HG03064 (cell line): ENCODE measurements at regions not wholly inside any gene's neighbourhood (a gene's known extent, or its start where the extent isn't known, plus 50 kb on each side); places are given as distances from the start of the nearest gene placed in this dataset.
"Not testable (repeated sequence)": the region's sequence is repeated elsewhere in the genome, so short reads cannot be mapped to it uniquely, and the experiment has no call there.

Experiments used
- ATAC-seq: cut with Tn5 transposase; IDR thresholded peaks from one replicate; pipeline ENCODE4 v1.9.1; 2021; ENCODE audit warnings: low read depth; ENCODE audit not compliant: unreplicated experiment

DNA sequence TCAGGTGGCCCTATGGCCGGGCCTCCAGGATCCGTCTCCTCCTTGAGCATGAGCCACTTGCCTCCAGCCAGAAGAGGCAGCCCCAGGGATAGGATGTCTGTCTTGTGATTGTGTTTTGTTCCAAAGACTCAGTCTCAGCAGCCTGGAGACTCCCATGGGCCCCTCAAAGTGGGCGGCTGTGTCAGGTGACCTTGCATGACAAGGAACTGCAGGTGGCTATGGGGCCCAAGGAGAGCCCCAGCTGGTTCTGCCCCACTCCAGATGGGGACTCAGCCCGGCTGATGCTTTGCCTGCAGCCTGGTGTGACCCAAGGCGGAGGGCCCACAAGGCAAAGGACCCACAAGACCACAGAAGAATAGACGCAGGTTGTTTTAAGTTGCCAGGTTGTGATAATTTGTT is 284.3 kb upstream of the IRX4 start:
- ATAC-seq, result no peak

DNA sequence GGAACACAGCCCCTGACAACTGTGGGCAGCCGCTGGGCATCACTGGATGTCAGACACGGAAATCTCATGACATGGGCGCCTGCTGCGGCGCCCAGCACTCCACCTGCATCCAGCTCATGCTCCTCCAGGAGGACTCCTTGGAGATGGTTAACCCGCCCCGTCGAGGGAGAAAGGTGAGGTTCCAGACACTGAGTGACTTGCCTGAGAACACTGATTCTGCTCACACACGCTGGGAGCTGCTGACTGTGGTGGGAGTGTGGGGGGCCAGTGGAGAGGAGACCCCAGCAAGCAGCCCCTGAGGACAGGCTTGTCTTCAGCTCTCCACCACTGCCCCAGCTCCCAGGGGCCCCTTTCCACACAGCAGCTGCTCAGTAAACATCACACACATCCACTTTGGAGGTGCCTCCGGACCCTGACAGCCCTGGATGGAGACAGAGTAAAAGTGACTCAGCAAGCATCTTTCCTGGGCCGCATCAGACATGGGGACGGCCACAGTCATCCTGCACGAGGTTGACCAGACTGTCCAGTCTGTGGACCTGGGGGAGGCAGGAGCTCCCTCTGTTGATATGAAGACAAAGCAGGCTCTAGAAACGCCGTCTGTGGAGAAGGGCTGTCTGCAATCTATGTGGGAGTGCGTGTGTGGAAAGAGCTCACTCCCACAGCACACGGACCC is 283.7 kb upstream of the IRX4 start:
- no peak for ATAC-seq

DNA sequence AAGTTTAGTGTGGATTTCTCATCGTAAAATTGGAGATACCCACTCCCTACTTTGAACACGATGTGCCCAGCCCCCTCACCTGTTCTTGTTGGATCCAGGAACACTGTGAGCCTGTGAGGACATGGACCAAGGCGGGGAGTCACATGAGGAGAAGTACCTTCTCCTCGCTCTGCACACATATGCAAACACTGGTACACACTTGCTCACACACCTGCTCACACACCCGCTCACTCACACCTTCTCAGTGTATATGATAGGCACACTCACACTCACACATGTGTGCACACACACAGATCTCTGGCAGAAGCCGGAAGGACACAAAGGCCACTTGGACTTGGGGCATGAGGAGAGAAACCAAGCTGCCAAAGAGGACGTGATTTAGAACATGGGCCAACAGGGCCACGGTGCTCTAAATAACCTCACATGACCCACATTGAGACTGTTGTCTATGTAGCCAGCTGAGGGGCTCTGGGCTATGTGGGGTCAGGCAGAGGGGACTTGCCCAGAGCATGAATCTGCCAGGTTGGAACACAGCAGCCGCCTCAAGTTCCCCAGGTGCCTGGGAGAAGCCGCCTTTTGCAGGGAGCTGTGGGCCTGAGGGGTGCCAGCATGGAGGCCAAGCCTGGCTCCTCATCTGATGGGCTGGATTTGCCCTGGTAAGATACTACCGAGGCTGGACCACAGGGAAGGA is 283.0 kb upstream of the IRX4 start:
- no peak for ATAC-seq

DNA sequence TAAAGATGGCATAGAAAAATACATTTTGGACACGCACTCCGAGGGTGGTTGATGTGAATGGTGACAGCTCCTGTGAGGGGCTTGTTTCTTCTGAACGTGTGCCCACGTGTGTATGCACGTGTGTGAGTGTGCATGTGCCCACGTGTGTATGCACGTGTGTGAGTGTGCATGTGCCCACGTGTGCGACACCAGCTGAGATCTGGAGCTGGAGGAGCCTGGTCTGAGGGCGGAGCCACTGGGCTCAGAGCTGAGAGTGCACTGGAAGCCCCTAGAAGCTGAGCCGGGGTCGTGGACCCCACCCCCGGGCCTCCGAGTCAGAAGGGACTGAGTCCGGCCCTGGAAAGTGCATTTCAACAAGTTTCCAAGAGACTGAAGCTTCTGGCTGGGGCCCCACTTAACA is 282.5 kb upstream of the IRX4 start:
- no peak for ATAC-seq

DNA sequence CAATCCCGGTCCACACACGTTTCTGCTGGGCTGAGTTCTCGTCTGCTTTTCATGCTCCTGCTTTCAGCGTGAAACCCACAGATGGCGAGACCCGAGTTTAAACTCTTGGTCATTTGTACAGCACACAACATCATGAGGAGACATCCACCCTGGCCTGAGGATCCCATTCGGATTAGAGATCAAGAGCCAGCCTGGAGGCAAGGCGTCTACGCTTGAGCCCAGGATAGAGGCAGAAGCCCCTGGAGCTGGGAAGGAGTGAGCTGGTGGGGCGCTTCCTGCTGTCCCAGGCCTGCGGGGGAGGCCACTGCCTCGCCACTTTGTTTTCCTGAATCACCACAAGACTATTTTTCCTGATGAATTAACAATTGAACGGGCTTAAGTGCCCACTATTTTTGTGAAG is 281.9 kb upstream of the IRX4 start:
- ATAC-seq, result no peak

DNA sequence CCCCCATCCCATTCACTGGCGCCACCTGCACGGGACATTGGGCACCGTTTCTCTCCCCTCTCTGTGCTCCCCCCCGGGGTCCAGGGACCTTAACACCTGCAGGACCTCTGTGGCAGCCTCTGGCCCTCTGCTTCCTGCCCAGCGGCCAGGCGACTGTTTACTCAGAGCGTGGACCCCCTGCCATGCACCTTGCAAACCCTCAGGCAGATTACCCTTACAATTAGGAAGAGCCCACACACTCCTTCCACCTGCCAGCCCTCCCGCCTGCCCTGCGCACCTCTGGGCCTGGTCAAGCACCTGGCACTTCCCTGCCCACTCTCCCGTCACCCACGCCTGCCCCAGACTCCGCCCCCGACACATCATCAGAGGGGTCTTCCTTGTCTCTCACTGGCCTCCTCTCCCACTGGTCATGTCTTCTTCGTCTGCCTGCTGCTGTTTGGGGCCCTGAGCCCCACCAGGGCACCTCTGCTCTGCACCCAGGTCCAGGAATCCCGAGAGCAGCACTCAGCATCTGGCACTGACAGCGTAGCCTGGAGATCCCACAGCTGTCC is 281.3 kb upstream of the IRX4 start:
- ATAC-seq, result no peak

DNA sequence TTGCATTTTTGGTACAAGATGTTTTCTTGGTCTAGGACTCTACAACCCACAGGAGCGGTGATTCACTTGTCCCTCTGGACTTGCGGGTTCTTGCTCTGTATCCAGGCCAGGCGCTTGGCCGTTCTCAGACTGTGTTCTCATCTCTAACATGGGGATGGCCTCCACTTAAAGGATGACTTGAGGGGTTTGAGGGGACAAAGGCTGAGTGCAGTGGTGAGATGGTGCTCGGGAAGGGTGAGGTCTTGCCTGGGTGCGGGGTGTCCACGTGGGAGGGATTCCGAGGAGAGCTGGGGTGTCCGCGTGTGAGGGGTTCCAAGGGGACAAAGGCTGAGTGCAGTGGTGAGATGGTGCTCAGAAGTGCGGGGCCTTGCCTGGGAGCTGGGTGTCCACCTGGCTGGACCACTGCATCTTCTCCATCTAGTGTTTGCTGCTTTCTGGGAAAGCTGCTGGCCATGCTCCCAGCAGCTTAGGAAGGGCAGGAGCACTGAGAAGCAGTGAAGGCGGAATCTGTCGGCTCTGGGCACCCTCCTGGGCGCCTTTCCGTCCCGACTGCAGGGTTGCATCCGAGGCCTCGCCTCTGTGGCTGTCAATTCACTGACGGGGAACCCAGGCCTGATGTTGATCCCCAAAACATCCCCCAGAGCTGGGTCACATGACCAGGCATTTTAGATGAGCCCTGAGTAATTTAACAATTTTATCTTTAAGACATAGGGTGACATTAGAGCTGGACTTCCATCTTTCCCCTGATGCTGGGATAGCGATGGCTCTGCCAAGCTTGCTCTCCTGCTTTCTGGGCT is 280.5 kb upstream of the IRX4 start:
- ATAC-seq, result no peak

DNA sequence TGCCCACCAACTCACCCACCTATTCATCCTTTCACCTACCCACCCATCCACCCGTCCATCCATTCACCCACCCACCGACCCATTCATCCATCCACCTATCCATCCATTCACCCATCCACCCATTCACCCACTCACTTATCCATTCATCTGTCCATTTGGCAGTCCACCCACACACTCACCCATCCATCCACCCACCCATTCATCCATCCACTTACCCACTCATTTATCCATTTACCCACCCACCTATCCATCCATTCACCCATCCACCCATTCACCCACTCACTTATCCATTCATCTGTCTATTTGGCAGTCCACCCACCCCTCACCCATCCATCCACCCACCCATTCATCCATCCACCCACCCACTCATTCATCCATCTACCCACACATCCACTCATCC is 278.1 kb upstream of the IRX4 start:
- no peak for ATAC-seq

DNA sequence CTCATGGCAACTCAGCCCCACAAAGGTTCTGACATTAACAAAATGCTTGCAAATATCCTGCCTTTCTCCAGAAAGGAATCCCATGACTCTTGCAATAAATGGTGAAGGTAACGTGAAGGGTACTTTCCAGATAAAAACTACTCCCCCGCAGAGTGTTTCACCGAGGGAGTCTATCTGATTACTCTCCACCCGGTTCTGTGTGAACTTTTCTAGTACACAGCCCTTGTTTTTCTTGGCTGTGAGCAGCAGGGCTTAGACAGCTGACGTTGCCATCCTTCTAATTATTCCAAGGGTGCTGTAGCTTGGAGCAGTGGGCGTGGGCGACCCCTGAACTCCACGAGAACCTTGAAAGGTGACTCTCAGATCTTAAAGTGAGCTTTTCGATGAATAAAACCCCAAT is 276.0 kb upstream of the IRX4 start:
- ATAC-seq, result no peak

DNA sequence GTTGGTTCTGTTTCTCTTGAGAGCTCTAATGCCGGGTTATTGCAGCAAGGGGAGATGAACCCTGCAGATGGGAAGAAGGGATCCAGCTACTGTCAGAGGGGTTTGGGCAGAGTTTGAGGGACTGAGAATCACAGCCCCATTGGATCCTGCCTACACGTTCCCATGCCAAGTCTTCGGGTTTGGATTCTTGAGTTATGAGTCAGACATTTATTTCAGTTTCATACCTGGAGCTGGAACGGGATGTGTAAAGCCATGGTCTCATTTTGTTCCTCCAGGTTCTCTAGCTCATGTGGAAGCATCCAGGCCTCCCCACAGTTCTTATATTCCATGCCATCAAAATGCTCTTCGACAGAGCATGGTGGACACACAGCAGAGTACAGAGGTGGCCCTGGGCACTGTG is 275.4 kb upstream of the IRX4 start:
- no peak for ATAC-seq

DNA sequence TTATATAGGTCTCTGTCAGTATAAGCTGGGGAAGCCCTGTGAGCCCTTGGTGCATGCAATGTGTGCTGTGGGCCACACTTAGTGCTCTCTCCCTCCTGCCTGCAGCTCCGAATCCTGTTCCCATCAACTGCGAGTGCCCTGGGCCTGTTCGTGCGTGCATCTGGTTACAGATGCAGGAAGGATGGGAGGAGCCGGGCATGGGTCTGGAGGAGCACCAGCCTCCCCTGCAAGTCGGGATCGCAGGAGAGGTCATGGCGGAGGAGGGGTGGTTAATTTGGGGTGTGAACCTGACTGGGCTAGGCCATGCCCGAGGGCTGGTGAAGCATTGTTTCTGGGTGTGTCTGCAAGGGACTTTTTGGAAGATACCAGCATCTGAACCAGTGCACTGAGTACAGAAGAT is 274.6 kb upstream of the IRX4 start:
- ATAC-seq, result no peak

DNA sequence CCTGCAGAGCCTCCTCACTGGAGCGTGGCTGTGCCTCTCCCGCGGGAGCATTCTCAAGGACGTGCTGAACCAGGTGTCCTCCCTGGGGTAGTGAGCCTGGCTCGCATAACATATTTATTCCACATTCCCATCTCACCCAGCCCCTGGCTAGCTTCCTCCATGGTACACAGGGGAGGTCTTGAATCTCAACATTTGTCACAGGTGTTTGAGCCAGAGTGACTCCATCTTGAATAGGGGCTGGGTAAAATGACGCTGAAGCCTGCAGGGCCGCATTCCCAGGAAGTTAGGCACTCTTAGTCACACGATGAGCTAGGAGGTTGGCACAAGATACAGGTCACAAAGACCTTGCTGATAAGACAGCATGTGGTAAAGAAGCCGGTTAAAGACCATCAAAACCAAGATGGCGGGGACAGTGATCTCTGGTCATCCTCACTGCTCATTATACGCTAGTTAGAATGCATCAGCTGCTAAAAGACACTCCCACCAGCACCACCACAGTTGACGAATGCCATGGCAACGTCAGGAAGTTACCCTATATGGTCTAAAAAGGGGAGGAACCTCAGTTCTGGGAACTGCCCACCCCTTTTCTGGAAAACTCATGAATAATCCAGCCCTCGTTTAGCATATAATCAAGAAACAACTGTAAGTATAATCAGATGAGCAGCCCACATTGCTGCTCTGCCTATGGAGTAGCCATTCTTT is 273.8 kb upstream of the IRX4 start:
- no peak for ATAC-seq

DNA sequence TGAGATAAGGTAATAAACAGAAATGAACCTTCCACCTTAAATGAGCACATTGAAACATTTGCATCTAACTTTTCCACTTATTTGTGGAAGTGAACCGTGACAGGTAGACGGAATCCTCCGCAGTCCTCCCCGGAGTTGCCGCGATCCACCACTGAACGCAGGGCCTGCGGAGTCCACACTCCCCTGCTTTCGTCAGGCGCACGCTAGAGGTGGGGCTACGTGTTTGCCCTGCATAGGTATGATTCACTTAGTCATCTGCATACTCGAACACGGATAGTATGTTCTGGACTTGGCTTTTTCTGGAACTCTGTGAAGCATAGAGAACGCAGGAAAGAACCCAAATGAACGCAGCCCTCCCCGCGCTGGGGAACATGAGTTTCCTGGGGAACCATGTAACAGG is 272.8 kb upstream of the IRX4 start:
- ATAC-seq, result no peak

DNA sequence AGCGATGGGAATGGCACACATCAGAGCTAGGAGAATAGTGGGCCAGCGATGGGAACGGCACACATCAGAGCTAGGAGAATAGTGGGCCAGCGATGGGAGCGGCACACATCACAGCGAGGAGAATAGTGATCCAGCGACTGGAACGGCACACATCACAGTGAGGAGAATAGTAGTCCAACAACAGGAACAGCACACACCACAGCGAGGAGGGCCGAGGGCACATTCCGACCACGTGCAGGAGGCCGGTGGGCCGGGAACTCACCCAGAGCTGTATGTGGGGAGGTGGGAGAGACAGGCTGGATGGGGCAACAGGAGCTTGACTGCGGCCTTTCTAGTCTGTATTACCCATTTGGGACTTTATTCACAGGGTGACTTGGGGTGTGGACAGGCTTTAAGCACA is 271.1 kb upstream of the IRX4 start:
- no peak for ATAC-seq

DNA sequence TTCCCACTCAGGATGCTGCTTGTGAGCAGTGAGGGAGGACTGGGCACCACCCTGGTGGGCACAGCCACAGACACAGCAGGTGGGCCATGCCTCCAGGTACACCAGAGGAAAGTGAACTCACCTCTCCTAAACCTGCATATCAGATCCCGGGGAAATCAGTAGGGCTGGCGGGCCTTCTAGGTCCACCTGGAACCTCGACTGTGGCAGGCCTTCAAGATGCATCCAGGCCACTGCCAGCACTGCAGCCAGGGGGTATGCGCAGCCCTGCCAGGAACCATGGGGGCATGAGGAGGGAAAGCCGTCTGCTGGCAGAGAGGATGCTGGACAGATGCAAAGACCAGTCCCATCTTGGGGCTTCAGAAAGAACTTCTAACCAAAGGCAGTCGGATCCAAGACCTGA is 270.6 kb upstream of the IRX4 start:
- no peak for ATAC-seq

DNA sequence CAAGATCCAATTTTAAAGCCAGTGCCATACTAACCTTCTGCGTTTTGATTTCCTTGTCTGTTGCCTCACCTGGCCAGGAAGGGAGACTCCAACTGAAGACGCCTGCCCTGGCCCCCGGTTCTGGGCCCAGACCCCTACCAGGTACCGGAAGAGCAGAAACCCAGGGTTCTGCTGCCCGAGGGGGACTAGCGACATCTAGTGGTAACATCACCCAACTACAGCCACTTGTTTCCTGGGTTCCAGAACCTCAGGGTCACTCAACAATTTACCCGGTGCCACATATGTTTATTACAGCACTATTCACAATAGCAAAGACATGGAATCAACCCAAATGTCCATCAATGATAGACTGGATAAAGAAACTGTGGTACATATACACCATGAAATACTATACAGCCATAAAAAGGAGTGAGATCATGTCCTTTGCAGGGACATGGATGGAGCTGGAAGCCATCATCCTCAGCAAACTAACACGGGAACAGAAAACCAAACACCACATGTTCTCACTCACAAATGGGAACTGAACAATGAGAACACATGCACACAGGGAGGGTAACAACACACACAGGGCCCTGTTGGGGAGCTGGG is 268.7 kb upstream of the IRX4 start:
- ATAC-seq, result not testable (repeated sequence)

DNA sequence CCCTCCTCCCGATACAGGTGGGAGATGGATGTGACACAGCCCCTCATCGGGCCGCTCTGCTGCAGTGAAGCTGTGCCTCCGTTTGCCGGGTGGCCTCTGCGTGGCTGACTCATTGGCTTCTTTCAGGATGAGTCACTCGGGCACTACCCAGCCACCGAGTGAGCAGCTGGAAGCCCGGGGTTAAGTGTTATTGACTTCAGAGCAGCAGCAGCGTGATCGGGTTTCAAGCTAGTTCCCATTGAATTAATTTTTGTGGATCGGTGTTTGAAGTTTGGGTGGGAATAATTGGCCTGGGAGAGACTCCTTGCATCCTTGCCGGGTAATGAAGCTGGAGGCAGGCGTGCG is 266.4 kb upstream of the IRX4 start:
- ATAC-seq, result no peak

DNA sequence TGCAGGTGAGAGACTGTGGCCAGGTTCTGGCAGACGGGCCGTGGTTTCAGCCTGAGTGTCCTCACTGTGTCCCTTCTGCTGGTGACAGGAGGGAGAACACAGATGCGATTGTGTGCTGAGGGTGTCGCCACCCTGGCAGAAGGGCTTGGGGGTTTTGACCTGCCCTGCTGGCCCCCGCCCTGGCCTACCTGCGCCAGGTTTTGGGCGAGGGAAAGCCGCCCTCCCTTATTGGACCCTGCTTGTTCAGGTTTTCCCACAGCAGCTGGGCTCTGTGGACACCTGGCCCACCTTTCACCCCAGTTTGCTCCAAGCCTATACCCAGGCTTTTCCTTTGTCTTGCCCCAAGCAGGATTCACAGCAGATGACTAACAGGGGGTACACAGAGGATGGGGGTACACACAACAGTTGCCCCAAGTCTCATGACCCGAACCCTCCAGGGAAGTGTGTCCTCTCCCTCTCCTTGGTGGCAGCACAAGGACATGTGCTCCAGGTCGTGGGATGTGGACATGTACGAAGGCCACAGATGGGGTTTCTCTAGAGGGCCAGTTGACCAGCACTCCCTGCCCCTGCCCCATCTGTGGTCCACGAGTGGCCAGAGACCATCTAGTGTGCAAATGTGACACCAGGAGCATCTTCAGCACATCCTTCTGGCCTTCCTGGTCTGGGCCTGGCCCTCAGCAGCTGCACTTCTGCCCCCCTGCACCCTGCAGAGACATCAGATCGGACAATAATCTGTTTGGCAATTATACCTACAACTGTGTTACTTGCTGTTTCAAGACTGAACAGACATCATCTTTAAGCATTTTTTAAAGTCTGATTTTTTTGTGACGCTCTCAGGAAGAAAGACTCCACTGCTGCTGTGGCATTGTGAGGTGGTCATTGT is 265.8 kb upstream of the IRX4 start:
- ATAC-seq, result no peak

DNA sequence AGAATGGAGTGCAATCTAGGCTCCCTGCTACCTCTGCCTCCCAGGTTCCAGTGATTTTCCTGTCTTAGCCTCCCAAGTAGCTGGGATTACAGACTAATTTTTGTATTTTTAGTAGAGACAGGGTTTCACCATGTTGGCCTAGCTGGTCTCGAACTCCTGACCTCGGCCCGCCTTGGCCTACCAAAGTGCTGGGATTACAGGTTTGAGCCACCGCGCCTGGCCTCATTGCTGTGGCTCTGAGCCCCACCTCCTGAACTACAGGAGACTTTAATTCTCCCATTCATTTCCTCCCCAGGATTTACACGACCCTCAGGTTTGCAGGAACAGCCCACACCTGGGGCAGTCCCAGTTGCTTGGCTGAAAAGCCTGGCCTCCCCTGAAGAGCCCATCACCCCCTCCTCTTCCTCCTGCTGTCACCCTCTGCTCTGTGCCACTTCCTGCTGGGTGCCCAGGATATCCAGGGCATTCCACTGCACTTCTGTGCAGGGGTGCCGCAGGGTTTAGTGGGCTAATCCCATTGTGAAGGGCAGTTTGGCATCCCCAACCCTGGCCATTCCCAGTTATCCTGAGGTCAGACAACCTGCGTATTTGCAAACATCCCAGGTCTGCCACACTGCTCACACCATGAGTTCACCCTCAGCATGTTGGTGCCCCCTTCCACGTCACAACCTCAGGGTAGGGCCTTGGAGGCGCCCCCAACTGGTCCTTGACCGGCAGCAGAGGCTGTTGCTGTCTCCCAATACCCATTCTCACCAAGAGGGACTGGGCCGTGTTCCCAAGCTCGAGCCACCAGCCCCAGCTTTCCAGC is 265.0 kb upstream of the IRX4 start:
- no peak for ATAC-seq
